HepG2 (cell line): ENCODE measurements at regions not wholly inside any gene's neighbourhood (a gene's known extent, or its start where the extent isn't known, plus 50 kb on each side); places are given as distances from the start of the nearest gene placed in this dataset.

Experiments
- ATAC-seq: fragments of 200-7000 bp; cut with Tn5 transposase; 3 replicates; pipeline ENCODE4 v1.9.1; 2020; ENCODE audit warnings: mild to moderate bottlenecking, moderate library complexity
- BruUV-seq: library from RNA; stranded (reverse); fragments of 400-500 nt; replicated peaks from 2 replicates; lab custom pipeline; 2021; lab: Mats Ljungman, UMichigan
- CTCF ChIA-PET: fragments of 300-600 bp; formaldehyde crosslinking; extraction: SDS; loops from one replicate; lab custom pipeline; 2021; ENCODE audit warnings: low total read pairs, inconsistent platforms, low intra/inter-chr PET ratio; lab: Yijun Ruan, JAX
- POLR2A ChIA-PET: fragments of 350-600 bp; sonication (Branson Sonifier 250); formaldehyde crosslinking; loops from one replicate; lab custom pipeline; 2020; ENCODE audit warnings: antibody characterized with exemption, inconsistent platforms; lab: Yijun Ruan, JAX
- DNase-seq: peaks from one replicate; pipeline ENCODE4 v3.0.0-alpha.2; 2015; ENCODE audit warnings: low spot score
- FAIRE-seq: peaks from 3 replicates; lab custom pipeline; 2011; peaks lifted over from hg19 to GRCh38; lab: Jason Lieb, UNC
- H2AFZ ChIP-seq: one replicate; pipeline ENCODE4 v1.6.1; 2011; ENCODE audit warnings: low read length, inconsistent platforms
- H3K27ac ChIP-seq: fragments of 300-600 bp; 3 replicates; pipeline ENCODE4 v1.8.0; 2011; ENCODE audit warnings: mixed run types, mild to moderate bottlenecking, mixed read lengths, low read length, inconsistent platforms; ENCODE audit not compliant: insufficient read depth; ENCODE audit errors: extremely low read length
- H3K27me3 ChIP-seq, 2 experiments: fragments of 200-600 bp in 1 of 2; 2 replicates in 1 of 2; 3 replicates in 1 of 2; pipeline versions ENCODE4 v1.6.0 to v1.8.0; 2011; ENCODE audit warnings: low read length in 2 of 2, mild to moderate bottlenecking in 2 of 2, moderate library complexity in 2 of 2, inconsistent platforms in 1 of 2; ENCODE audit not compliant: insufficient read depth in 2 of 2, control insufficient read depth in 1 of 2
- H3K36me3 ChIP-seq, 2 experiments: fragments of 200-600 bp in 1 of 2; replicated peaks in 1 of 2; 2 replicates in 1 of 2; 3 replicates in 1 of 2; pipeline versions ENCODE4 v1.5.1 to v1.8.0; 2011; ENCODE audit warnings: low read length in 2 of 2, inconsistent platforms in 1 of 2; ENCODE audit not compliant: insufficient read depth in 2 of 2, control insufficient read depth in 1 of 2
- H3K4me1 ChIP-seq: 2 replicates; pipeline ENCODE4 v1.5.1; 2012; ENCODE audit warnings: low read length, inconsistent platforms; ENCODE audit not compliant: insufficient read depth
- H3K4me2 ChIP-seq: 2 replicates; pipeline ENCODE4 v1.6.0; 2011; ENCODE audit warnings: low read depth, low read length, inconsistent platforms
- H3K4me3 ChIP-seq, 3 experiments: fragments of 200-600 bp in 1 of 3; sonication (generic), shearing (Covaris generic) in 1 of 3; replicated peaks in 1 of 3; 2 replicates each; pipeline ENCODE4 v1.5.1; 2011 to 2016; ENCODE audit warnings: low read length in 3 of 3, inconsistent platforms in 2 of 3, low read depth in 2 of 3, mild to moderate bottlenecking in 2 of 3, control low read depth in 1 of 3, mixed read lengths in 1 of 3; ENCODE audit not compliant: insufficient read depth in 1 of 3
- H3K79me2 ChIP-seq: one replicate; pipeline ENCODE4 v1.6.1; 2011; ENCODE audit warnings: low read length, inconsistent platforms; ENCODE audit not compliant: insufficient read depth
- H3K9ac ChIP-seq: 2 replicates; pipeline ENCODE4 v1.6.0; 2011; ENCODE audit warnings: mild to moderate bottlenecking, low read depth, low read length, inconsistent platforms; ENCODE audit not compliant: insufficient read depth
- H3K9me3 ChIP-seq: 2 replicates; pipeline ENCODE4 v1.5.1; 2012; ENCODE audit warnings: mild to moderate bottlenecking, low read length
- H4K20me1 ChIP-seq: 2 replicates; pipeline ENCODE4 v1.6.0; 2011; ENCODE audit warnings: inconsistent platforms, mild to moderate bottlenecking, low read length, moderate library complexity; ENCODE audit not compliant: insufficient read depth
- BHLHE40 ChIP-seq: IDR thresholded peaks from 2 replicates; pipeline ENCODE4 v1.6.1; 2011; ENCODE audit warnings: low read length, improper control_type of control experiment
- CBX5 ChIP-seq: sonication (generic); formaldehyde crosslinking; IDR thresholded peaks from 2 replicates; pipeline ENCODE4 v1.4.0; 2020; ENCODE audit warnings: missing genetic modification reagents, borderline replicate concordance
- HOXA3 ChIP-seq: sonication (generic); formaldehyde crosslinking; IDR thresholded peaks from 2 replicates; pipeline ENCODE4 v1.5.0; 2020; ENCODE audit warnings: missing genetic modification reagents
- KDM4B ChIP-seq: sonication (generic); formaldehyde crosslinking; IDR thresholded peaks from 2 replicates; pipeline ENCODE4 v1.4.0; 2020; ENCODE audit warnings: missing genetic modification reagents
- MLLT10 ChIP-seq: sonication (generic); formaldehyde crosslinking; IDR thresholded peaks from 2 replicates; pipeline ENCODE4 v1.4.0; 2020; ENCODE audit warnings: missing genetic modification reagents
- PHF21A ChIP-seq: sonication (generic); formaldehyde crosslinking; IDR thresholded peaks from 2 replicates; pipeline ENCODE4 v1.5.0; 2020; ENCODE audit warnings: mild to moderate bottlenecking, missing genetic modification reagents
- PRMT3 ChIP-seq: sonication (generic); formaldehyde crosslinking; IDR thresholded peaks from 2 replicates; pipeline ENCODE4 v1.8.1; 2022; ENCODE audit warnings: low read depth, mild to moderate bottlenecking, moderate library complexity, missing genetic modification reagents, borderline replicate concordance
- RBM22 ChIP-seq: fragments of 200-400 bp; formaldehyde crosslinking; optimal IDR thresholded peaks from 2 replicates; pipeline ENCODE3; 2017; ENCODE audit warnings: mild to moderate bottlenecking, low read length, moderate library complexity
- SP5 ChIP-seq: IDR thresholded peaks from 2 replicates; pipeline ENCODE4 v1.6.1; 2016; ENCODE audit warnings: low read depth, borderline replicate concordance
- TBX2 ChIP-seq: sonication (generic); formaldehyde crosslinking; IDR thresholded peaks from 2 replicates; pipeline ENCODE4 v1.5.0; 2020; ENCODE audit warnings: missing genetic modification reagents, mild to moderate bottlenecking, borderline replicate concordance
- TEAD3 ChIP-seq: optimal IDR thresholded peaks from 2 replicates; pipeline ENCODE3; 2016; ENCODE audit warnings: borderline replicate concordance
- ZNF160 ChIP-seq: sonication (generic); formaldehyde crosslinking; IDR thresholded peaks from 2 replicates; pipeline ENCODE4 v1.8.0; 2022; ENCODE audit warnings: mild to moderate bottlenecking, inconsistent platforms, missing genetic modification reagents
- ZNF253 ChIP-seq: sonication (generic); formaldehyde crosslinking; IDR thresholded peaks from 2 replicates; pipeline ENCODE4 v1.8.0; 2022; ENCODE audit warnings: mild to moderate bottlenecking, missing genetic modification reagents, borderline replicate concordance
- ZNF256 ChIP-seq: sonication (generic); formaldehyde crosslinking; conservative IDR thresholded peaks from 2 replicates; pipeline ENCODE4 v1.4.0; 2020; ENCODE audit warnings: missing genetic modification reagents
- ZNF660 ChIP-seq: sonication (generic); formaldehyde crosslinking; IDR thresholded peaks from 2 replicates; pipeline ENCODE4 v1.5.1; 2020; ENCODE audit warnings: mild to moderate bottlenecking, low read depth, missing genetic modification reagents, borderline replicate concordance
- ZNF674 ChIP-seq: sonication (generic); formaldehyde crosslinking; IDR thresholded peaks from 2 replicates; pipeline ENCODE4 v1.5.0; 2020; ENCODE audit warnings: low read depth, mild to moderate bottlenecking, missing genetic modification reagents
- ZNF773 ChIP-seq: sonication (generic); formaldehyde crosslinking; IDR thresholded peaks from 2 replicates; pipeline ENCODE4 v1.4.0; 2020; ENCODE audit warnings: missing genetic modification reagents, borderline replicate concordance
- WGBS: methylation state at CpG from one replicate; pipeline ENCODE4 v1.1.6; 2017; ENCODE audit warnings: low lambda C conversion rate; 5-methylcytosine and 5-hydroxymethylcytosine counted together
- in situ Hi-C: cut with HindIII; loops from 2 replicates; pipeline ENCODE4 v1.10.0; 2017; ENCODE audit warnings: low pct_unique_long_range_greater_than_20kb; ENCODE audit not compliant: extremely low pct_ligation_motif_present
- intact Hi-C: fragments of 100-400 bp; cut with micrococcal nuclease; formaldehyde crosslinking; loops from one replicate; pipeline ENCODE4 v1.10.0; 2022; ENCODE audit not compliant: unreplicated experiment
- TF ChIP-seq, protein P1 (sequence below): sonication (generic); formaldehyde crosslinking; IDR thresholded peaks from 2 replicates; pipeline ENCODE4 v1.5.0; 2020; ENCODE audit warnings: missing genetic modification reagents
- TF ChIP-seq, protein P2 (sequence below): IDR thresholded peaks from 2 replicates; pipeline ENCODE4 v1.6.1; 2016; ENCODE audit warnings: missing compliant biosample characterization, missing genetic modification reagents, borderline replicate concordance
- TF ChIP-seq, protein P3 (sequence below): sonication (generic); formaldehyde crosslinking; IDR thresholded peaks from 2 replicates; pipeline ENCODE4 v1.4.0; 2020; ENCODE audit warnings: low read depth, mild to moderate bottlenecking, missing genetic modification reagents

- TF ChIP-seq, protein P1, sequence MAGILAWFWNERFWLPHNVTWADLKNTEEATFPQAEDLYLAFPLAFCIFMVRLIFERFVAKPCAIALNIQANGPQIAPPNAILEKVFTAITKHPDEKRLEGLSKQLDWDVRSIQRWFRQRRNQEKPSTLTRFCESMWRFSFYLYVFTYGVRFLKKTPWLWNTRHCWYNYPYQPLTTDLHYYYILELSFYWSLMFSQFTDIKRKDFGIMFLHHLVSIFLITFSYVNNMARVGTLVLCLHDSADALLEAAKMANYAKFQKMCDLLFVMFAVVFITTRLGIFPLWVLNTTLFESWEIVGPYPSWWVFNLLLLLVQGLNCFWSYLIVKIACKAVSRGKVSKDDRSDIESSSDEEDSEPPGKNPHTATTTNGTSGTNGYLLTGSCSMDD (CRISPR knock-in tag): no peak
- TF ChIP-seq, protein P2, sequence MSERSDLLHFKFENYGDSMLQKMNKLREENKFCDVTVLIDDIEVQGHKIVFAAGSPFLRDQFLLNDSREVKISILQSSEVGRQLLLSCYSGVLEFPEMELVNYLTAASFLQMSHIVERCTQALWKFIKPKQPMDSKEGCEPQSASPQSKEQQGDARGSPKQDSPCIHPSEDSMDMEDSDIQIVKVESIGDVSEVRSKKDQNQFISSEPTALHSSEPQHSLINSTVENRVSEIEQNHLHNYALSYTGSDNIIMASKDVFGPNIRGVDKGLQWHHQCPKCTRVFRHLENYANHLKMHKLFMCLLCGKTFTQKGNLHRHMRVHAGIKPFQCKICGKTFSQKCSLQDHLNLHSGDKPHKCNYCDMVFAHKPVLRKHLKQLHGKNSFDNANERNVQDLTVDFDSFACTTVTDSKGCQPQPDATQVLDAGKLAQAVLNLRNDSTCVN (CRISPR knock-in tag): no peak
These were observed 166.9 kb upstream of the GPR12 start (continued) for GRCh38 chr13:26927511-26927910.

DNA sequence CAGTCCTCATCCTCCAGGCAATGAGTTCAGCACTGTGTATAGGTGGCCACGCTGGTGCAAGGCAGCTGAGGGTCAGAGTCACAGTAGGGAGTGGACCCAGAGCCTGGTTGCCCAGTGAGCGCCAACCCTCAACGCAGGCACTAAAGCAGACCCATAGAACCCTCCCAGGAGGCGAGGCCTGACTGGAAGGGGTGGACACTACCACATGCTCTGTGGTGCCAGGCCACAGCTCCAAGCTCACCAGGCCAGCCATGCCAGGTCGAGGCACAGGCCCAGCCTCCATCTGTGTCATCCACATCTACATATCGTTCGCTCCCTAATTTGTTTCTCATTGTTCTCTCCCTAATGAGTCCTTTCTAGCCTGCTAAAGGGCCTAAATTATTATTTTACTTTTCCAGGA lies 165.8 kb upstream of the GPR12 start:
- H3K4me1 ChIP-seq: no peaks in the 10 kb centered on the region
- no TSS peak for BruUV-seq
- whole genome bisulfite sequencing: 13% methylated on average over 4 of the region's 7 CpGs
- peaks cover 4 to 47% of the 10 kb centered on the region in 2 experiments; a peak in 3 of 5 replicates for H3K27me3 ChIP-seq
- H3K4me3 ChIP-seq: no peak overlapping the region
- POLR2A ChIA-PET: no interaction called here
- H3K79me2 ChIP-seq: no peaks in the 10 kb centered on the region
- no peak overlapping the region for H2AFZ ChIP-seq
- H3K27ac ChIP-seq: no peak overlapping the region
- no peaks in the 10 kb centered on the region for H3K36me3 ChIP-seq
- TF ChIP-seq TEAD3 (no peak), TBX2 (CRISPR knock-in tag) (no peak), ZNF160 (CRISPR knock-in tag) (no peak), ZNF674 (CRISPR knock-in tag) (no peak), MLLT10 (CRISPR knock-in tag) (no peak), ZNF660 (CRISPR knock-in tag) (no peak), PRMT3 (CRISPR knock-in tag) (no peak), KDM4B (CRISPR knock-in tag) (no peak), CBX5 (CRISPR knock-in tag) (no peak), ZNF773 (no peak), SP5 (CRISPR knock-in tag) (no peak), ZNF253 (CRISPR knock-in tag) (no peak), RBM22 (no peak), BHLHE40 (no peak), ZNF256 (CRISPR knock-in tag) (no peak), PHF21A (CRISPR knock-in tag) (no peak), HOXA3 (CRISPR knock-in tag) (no peak)
- TF ChIP-seq, protein P3, sequence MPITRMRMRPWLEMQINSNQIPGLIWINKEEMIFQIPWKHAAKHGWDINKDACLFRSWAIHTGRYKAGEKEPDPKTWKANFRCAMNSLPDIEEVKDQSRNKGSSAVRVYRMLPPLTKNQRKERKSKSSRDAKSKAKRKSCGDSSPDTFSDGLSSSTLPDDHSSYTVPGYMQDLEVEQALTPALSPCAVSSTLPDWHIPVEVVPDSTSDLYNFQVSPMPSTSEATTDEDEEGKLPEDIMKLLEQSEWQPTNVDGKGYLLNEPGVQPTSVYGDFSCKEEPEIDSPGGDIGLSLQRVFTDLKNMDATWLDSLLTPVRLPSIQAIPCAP (CRISPR knock-in tag): no peak
- CTCF ChIA-PET: no interaction called here
- H3K9me3 ChIP-seq: no peaks in the 10 kb centered on the region
- H4K20me1 ChIP-seq: no peaks in the 10 kb centered on the region
- H3K4me2 ChIP-seq: no peak overlapping the region
- no peak for ATAC-seq
- FAIRE-seq: no peak
- in situ Hi-C loops (no loop called here), intact Hi-C loops (no loop called here)
- no peak overlapping the region for H3K9ac ChIP-seq
- DNase-seq: no peak
